ENCODE measurements at regions not wholly inside any gene's neighbourhood (a gene's known extent, or its start where the extent isn't known, plus 50 kb on each side); places are given as distances from the start of the nearest gene placed in this dataset.

DNA sequence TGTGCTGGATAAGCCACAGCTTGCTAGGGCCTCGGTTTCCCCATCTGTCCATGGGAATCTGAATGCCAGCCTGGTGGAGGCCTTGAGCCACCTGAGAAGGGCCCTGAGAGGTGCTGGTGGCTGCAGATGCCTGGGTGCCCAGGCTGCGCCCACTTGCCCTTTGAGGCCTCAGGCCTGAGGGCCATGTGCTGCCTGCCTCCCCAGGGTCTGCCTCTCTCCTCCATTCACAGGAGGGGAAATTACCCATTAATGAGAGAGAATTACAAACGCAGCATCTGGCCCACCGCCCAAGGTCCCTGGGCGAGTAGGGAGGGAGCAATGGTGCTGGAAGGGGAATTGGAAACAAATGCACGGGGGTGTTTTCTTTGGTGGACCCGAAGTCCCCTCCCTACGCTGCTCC is 59.6 kb downstream of the BARX1 start:
- Histone ChIP-seq H3K9me3 (no peaks in the 10 kb centered on the region), H3K36me3 (no peaks in the 10 kb centered on the region), H3K4me1 (replicated peaks) (no peaks in the 10 kb centered on the region), H3K4me3 (no peak overlapping the region), H3K27ac (no peak overlapping the region), H3K27me3 (replicated peaks; ENCODE audit: insufficient read depth) (no peaks in the 10 kb centered on the region)
- DNase-seq (ENCODE audit: low spot score) = no peak
- 65% methylated on average over 8 of the region's 8 CpGs for WGBS
- intact Hi-C loops (cut with DNase I) = no loop called here
- no peak for TF ChIP-seq POLR2A (IDR thresholded peaks at IDR 0.05)
- TF ChIP-seq POLR2AphosphoS5 (IDR thresholded peaks at IDR 0.05) = no peak
- TF ChIP-seq, protein P1, sequence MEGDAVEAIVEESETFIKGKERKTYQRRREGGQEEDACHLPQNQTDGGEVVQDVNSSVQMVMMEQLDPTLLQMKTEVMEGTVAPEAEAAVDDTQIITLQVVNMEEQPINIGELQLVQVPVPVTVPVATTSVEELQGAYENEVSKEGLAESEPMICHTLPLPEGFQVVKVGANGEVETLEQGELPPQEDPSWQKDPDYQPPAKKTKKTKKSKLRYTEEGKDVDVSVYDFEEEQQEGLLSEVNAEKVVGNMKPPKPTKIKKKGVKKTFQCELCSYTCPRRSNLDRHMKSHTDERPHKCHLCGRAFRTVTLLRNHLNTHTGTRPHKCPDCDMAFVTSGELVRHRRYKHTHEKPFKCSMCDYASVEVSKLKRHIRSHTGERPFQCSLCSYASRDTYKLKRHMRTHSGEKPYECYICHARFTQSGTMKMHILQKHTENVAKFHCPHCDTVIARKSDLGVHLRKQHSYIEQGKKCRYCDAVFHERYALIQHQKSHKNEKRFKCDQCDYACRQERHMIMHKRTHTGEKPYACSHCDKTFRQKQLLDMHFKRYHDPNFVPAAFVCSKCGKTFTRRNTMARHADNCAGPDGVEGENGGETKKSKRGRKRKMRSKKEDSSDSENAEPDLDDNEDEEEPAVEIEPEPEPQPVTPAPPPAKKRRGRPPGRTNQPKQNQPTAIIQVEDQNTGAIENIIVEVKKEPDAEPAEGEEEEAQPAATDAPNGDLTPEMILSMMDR (IDR thresholded peaks at IDR 0.05) = no peak

GRCh38 chr9:93894691-93895079 is 60.5 kb downstream of the BARX1 start:
- no peak overlapping the region for H3K27ac ChIP-seq
- H3K9me3 ChIP-seq = no peaks in the 10 kb centered on the region
- DNase-seq (ENCODE audit: low spot score) = no peak
- H3K4me3 ChIP-seq = no peak overlapping the region
- no peak for TF ChIP-seq POLR2AphosphoS5 (IDR thresholded peaks at IDR 0.05)
- TF ChIP-seq, protein P1 (IDR thresholded peaks at IDR 0.05) = no peak
- no peak for TF ChIP-seq POLR2A (IDR thresholded peaks at IDR 0.05)
- H3K27me3 ChIP-seq (replicated peaks; ENCODE audit: insufficient read depth) = no peaks in the 10 kb centered on the region
- intact Hi-C loops (cut with DNase I) = no loop called here
- no peaks in the 10 kb centered on the region for H3K36me3 ChIP-seq
- H3K4me1 ChIP-seq (replicated peaks) = no peaks in the 10 kb centered on the region
- WGBS = 88% methylated on average over 6 of the region's 6 CpGs

GRCh38 chr9:93893899-93894690 is 61.1 kb downstream of the BARX1 start:
- Histone ChIP-seq H3K27ac (no peak overlapping the region), H3K36me3 (no peaks in the 10 kb centered on the region), H3K9me3 (no peaks in the 10 kb centered on the region), H3K27me3 (replicated peaks; ENCODE audit: insufficient read depth) (no peaks in the 10 kb centered on the region), H3K4me1 (replicated peaks) (no peaks in the 10 kb centered on the region), H3K4me3 (no peak overlapping the region)
- no peak for TF ChIP-seq POLR2A (IDR thresholded peaks at IDR 0.05)
- no peak for TF ChIP-seq POLR2AphosphoS5 (IDR thresholded peaks at IDR 0.05)
- 41% methylated on average over 15 of the region's 15 CpGs for WGBS
- intact Hi-C loops (cut with DNase I) = no loop called here
- no peak for DNase-seq (ENCODE audit: low spot score)

DNA sequence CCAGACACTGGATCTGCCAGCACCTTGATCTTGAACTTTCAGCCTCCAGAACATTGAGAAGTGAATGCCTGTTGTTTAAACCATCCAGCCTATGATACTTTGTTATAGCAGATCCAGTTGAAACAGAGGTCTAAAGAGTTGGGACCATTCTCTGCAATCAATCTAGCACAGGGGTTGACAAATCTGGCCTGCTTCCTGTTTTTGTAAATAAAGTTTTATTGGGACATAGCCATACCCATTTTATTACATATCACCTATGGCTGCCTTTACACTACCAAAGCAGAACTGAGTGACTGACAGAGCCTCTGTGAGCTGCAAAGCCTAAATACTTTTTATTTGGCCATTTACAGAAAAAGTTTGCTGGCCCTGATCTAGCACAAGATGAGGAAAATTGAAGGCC is 62.0 kb downstream of the BARX1 start:
- intact Hi-C loops (cut with DNase I) = no loop called here

GRCh38 chr9:93892748-93893147 is 62.4 kb downstream of the BARX1 start:
- 79% methylated on average over 4 of the region's 4 CpGs for WGBS

More for the DNA sequence above, 62.0 kb downstream of the BARX1 start:
- no peaks in the 10 kb centered on the region for H3K27me3 ChIP-seq (replicated peaks; ENCODE audit: insufficient read depth)
- H3K9me3 ChIP-seq = no peaks in the 10 kb centered on the region
- DNase-seq (ENCODE audit: low spot score) = no peak
- TF ChIP-seq, protein P1 (IDR thresholded peaks at IDR 0.05) = no peak
- no peak for TF ChIP-seq POLR2A (IDR thresholded peaks at IDR 0.05)
- no peak for TF ChIP-seq POLR2AphosphoS5 (IDR thresholded peaks at IDR 0.05)
- no peak overlapping the region for H3K4me3 ChIP-seq
- no peaks in the 10 kb centered on the region for H3K36me3 ChIP-seq
- H3K4me1 ChIP-seq (replicated peaks) = no peaks in the 10 kb centered on the region
- no peak overlapping the region for H3K27ac ChIP-seq

More at GRCh38 chr9:93892748-93893147, 62.4 kb downstream of the BARX1 start:
- DNase-seq (ENCODE audit: low spot score) = no peak
- H3K36me3 ChIP-seq = no peaks in the 10 kb centered on the region
- TF ChIP-seq POLR2A (IDR thresholded peaks at IDR 0.05) (no peak), POLR2AphosphoS5 (IDR thresholded peaks at IDR 0.05) (no peak)
- TF ChIP-seq, protein P1 (IDR thresholded peaks at IDR 0.05) = no peak
- H3K4me3 ChIP-seq = no peak overlapping the region
- H3K4me1 ChIP-seq (replicated peaks) = no peaks in the 10 kb centered on the region
- H3K27me3 ChIP-seq (replicated peaks; ENCODE audit: insufficient read depth) = no peaks in the 10 kb centered on the region
- no peak overlapping the region for H3K27ac ChIP-seq
- intact Hi-C loops (cut with DNase I) = no loop called here
- no peaks in the 10 kb centered on the region for H3K9me3 ChIP-seq
